Astrocyte (in vitro differentiated cells and primary cell): ENCODE measurements at regions not wholly inside any gene's neighbourhood (a gene's known extent, or its start where the extent isn't known, plus 50 kb on each side); places are given as distances from the start of the nearest gene placed in this dataset.

Experiments
- DNase-seq: peaks from one replicate; pipeline ENCODE4 v3.0.0-alpha.2; 2010; ENCODE audit warnings: low read depth
- FAIRE-seq: peaks from 2 replicates; lab custom pipeline; 2011; peaks lifted over from hg19 to GRCh38; lab: Jason Lieb, UNC
- H2AFZ ChIP-seq: 2 replicates; pipeline ENCODE4 v1.6.0; 2012; ENCODE audit warnings: low read depth, low read length, inconsistent platforms
- H3K27ac ChIP-seq: 2 replicates; pipeline ENCODE4 v1.5.1; 2011; ENCODE audit warnings: low read depth, low read length, inconsistent platforms
- H3K27me3 ChIP-seq: 2 replicates; pipeline ENCODE4 v1.6.0; 2011; ENCODE audit warnings: low read length, inconsistent platforms; ENCODE audit not compliant: insufficient read depth
- H3K36me3 ChIP-seq: 2 replicates; pipeline ENCODE4 v1.5.1; 2011; ENCODE audit warnings: low read length, inconsistent platforms; ENCODE audit not compliant: insufficient read depth
- H3K4me1 ChIP-seq: 2 replicates; pipeline ENCODE4 v1.5.1; 2011; ENCODE audit warnings: low read length, inconsistent platforms; ENCODE audit not compliant: insufficient read depth
- H3K4me2 ChIP-seq: 2 replicates; pipeline ENCODE4 v1.6.0; 2012; ENCODE audit warnings: low read length, inconsistent platforms
- H3K4me3 ChIP-seq: 2 replicates; pipeline ENCODE4 v1.5.1; 2011; ENCODE audit warnings: low read depth, mild to moderate bottlenecking, low read length, inconsistent platforms; ENCODE audit not compliant: insufficient read depth
- H3K79me2 ChIP-seq: 2 replicates; pipeline ENCODE4 v1.6.0; 2012; ENCODE audit warnings: mild to moderate bottlenecking, low read length, inconsistent platforms; ENCODE audit not compliant: insufficient read depth
- H3K9ac ChIP-seq: 2 replicates; pipeline ENCODE4 v1.6.0; 2012; ENCODE audit warnings: mild to moderate bottlenecking, low read length, inconsistent platforms
- H3K9me3 ChIP-seq: 2 replicates; pipeline ENCODE4 v1.5.1; 2012; ENCODE audit warnings: low read depth, mild to moderate bottlenecking, low read length, inconsistent platforms; ENCODE audit not compliant: insufficient read depth
- H4K20me1 ChIP-seq: 2 replicates; pipeline ENCODE4 v1.6.0; 2012; ENCODE audit warnings: low read length, inconsistent platforms; ENCODE audit not compliant: insufficient read depth
- H3K27ac Mint-ChIP-seq: one replicate; pipeline ENCODE4 v1.8.0; 2021; ENCODE audit warnings: mild to moderate bottlenecking, mixed read lengths; ENCODE audit not compliant: unreplicated experiment
- H3K27me3 Mint-ChIP-seq: one replicate; pipeline ENCODE4 v1.8.0; 2021; ENCODE audit warnings: low read depth, mixed read lengths; ENCODE audit not compliant: unreplicated experiment
- H3K36me3 Mint-ChIP-seq: one replicate; pipeline ENCODE4 v1.8.0; 2021; ENCODE audit warnings: low read depth, mixed read lengths; ENCODE audit not compliant: unreplicated experiment
- H3K4me1 Mint-ChIP-seq: one replicate; pipeline ENCODE4 v1.8.0; 2021; ENCODE audit warnings: low read depth, mixed read lengths; ENCODE audit not compliant: unreplicated experiment
- H3K4me3 Mint-ChIP-seq: one replicate; pipeline ENCODE4 v1.8.0; 2021; ENCODE audit warnings: mild to moderate bottlenecking, moderate library complexity, mixed read lengths; ENCODE audit not compliant: unreplicated experiment
- H3K9me3 Mint-ChIP-seq: one replicate; pipeline ENCODE4 v1.8.0; 2021; ENCODE audit warnings: mild to moderate bottlenecking, mixed read lengths; ENCODE audit not compliant: unreplicated experiment
- EZH2 ChIP-seq: IDR thresholded peaks from 2 replicates; pipeline ENCODE4 v1.6.1; 2012; ENCODE audit warnings: mild to moderate bottlenecking, low read length, inconsistent platforms; ENCODE audit not compliant: insufficient read depth
- TF ChIP-seq, protein P1 (sequence below): IDR thresholded peaks from 2 replicates; pipeline ENCODE4 v1.5.1; 2011; ENCODE audit warnings: low read depth, mild to moderate bottlenecking, inconsistent platforms, low read length, moderate library complexity; ENCODE audit not compliant: insufficient read depth

DNA sequence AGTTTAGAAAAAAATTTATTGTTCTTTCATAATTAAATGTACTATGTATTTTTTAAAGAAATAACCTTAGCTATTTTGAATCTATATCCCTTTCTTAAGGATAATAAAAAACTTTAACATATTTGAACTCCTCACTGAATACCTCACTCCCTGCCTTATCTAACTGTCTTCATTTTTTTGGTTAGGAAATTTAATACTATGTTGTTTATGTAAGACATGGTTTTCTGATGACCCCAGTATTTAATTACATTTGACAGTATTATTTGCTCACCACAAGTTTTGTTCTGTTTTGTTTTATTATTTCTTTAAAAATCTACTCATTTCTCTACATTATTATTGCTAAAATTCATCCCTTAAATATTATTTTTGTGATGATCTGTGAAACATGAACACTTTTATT, 394.4 kb upstream of the ADGRB3 start:
- no peaks in the 10 kb centered on the region for H4K20me1 ChIP-seq
- DNase-seq (peak; percentile 27), FAIRE-seq (no peak)
- H3K27ac ChIP-seq: no peak overlapping the region
- H3K9me3 ChIP-seq: no peaks in the 10 kb centered on the region
- H3K27me3 ChIP-seq: no peaks in the 10 kb centered on the region
- Mint-ChIP-seq H3K4me3 (no peak overlapping the region), H3K4me1 (peaks cover 15% of the 10 kb centered on the region), H3K9me3 (no peaks in the 10 kb centered on the region), H3K27ac (no peak overlapping the region), H3K27me3 (no peaks in the 10 kb centered on the region), H3K36me3 (no peaks in the 10 kb centered on the region)
- no peak overlapping the region for H3K9ac ChIP-seq
- TF ChIP-seq, protein P1, sequence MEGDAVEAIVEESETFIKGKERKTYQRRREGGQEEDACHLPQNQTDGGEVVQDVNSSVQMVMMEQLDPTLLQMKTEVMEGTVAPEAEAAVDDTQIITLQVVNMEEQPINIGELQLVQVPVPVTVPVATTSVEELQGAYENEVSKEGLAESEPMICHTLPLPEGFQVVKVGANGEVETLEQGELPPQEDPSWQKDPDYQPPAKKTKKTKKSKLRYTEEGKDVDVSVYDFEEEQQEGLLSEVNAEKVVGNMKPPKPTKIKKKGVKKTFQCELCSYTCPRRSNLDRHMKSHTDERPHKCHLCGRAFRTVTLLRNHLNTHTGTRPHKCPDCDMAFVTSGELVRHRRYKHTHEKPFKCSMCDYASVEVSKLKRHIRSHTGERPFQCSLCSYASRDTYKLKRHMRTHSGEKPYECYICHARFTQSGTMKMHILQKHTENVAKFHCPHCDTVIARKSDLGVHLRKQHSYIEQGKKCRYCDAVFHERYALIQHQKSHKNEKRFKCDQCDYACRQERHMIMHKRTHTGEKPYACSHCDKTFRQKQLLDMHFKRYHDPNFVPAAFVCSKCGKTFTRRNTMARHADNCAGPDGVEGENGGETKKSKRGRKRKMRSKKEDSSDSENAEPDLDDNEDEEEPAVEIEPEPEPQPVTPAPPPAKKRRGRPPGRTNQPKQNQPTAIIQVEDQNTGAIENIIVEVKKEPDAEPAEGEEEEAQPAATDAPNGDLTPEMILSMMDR: no peak
- TF ChIP-seq EZH2: no peak
- H3K36me3 ChIP-seq: no peaks in the 10 kb centered on the region
- no peak overlapping the region for H2AFZ ChIP-seq
- H3K79me2 ChIP-seq: no peaks in the 10 kb centered on the region
- peaks cover 19% of the 10 kb centered on the region for H3K4me1 ChIP-seq
- no peak overlapping the region for H3K4me2 ChIP-seq
- H3K4me3 ChIP-seq: no peak overlapping the region

DNA sequence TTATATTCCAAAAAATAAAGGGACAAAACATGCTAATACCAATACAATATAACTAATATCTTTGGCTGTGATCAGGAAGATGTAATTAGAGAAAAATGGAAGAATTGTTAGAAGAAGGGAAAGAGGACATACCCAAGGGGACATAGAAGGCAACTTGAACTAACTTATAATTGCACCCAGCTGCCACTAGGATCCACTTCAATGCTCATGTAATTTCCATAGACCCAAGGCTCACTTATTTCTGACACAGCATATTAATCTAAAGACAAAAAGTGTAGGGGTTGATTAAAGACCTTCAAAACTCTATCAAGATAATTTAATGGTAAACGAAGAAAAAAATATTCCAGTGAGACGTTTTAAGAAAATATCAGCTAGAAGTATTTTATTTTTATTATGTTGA, 396.0 kb upstream of the ADGRB3 start:
- no peak for TF ChIP-seq EZH2
- TF ChIP-seq, protein P1: no peak
- Histone ChIP-seq H4K20me1 (no peaks in the 10 kb centered on the region), H3K36me3 (no peaks in the 10 kb centered on the region), H3K4me1 (peaks cover 24% of the 10 kb centered on the region), H3K27me3 (no peaks in the 10 kb centered on the region), H3K27ac (no peak overlapping the region), H3K9ac (no peak overlapping the region), H2AFZ (no peak overlapping the region), H3K4me2 (no peak overlapping the region), H3K4me3 (no peak overlapping the region), H3K9me3 (no peaks in the 10 kb centered on the region), H3K79me2 (no peaks in the 10 kb centered on the region)
- no peaks in the 10 kb centered on the region for H3K36me3 Mint-ChIP-seq
- no peaks in the 10 kb centered on the region for H3K9me3 Mint-ChIP-seq
- H3K27me3 Mint-ChIP-seq: no peaks in the 10 kb centered on the region
- H3K4me3 Mint-ChIP-seq: no peak overlapping the region
- DNase-seq (no peak), FAIRE-seq (no peak)
- peaks cover 25% of the 10 kb centered on the region for H3K4me1 Mint-ChIP-seq
- peak overlapping the region; percentile 55 for H3K27ac Mint-ChIP-seq

DNA sequence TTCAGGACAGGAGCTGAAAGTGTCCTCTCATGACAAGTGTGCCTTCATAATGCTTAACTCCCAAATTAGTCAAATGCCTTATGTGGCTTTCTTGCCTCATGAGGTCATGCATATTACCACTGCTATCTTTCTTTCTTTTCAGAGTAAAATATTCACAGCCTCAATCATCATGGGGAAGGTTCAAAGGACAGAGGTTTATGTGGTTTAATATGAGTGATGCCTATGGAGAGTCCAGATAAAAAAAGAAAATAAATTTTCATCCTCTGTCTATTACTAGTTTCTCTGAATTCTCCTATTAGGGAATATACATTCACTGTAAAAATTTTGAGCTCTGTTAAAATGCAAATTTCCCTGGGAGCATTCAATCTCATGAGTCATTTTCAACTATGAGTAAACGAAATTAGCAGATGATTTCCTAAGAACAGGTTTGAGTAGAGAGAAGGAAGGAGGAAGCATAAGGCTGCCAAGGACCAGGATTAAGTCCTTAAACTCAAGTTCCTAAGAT, 396.9 kb upstream of the ADGRB3 start:
- FAIRE-seq: no peak
- Histone ChIP-seq H2AFZ (no peak overlapping the region), H3K9ac (no peak overlapping the region), H3K27me3 (no peaks in the 10 kb centered on the region), H3K9me3 (no peaks in the 10 kb centered on the region), H3K79me2 (no peaks in the 10 kb centered on the region), H3K27ac (peak overlapping the region; percentile 43), H4K20me1 (no peaks in the 10 kb centered on the region), H3K36me3 (no peaks in the 10 kb centered on the region), H3K4me1 (peaks cover 24% of the 10 kb centered on the region), H3K4me3 (no peak overlapping the region), H3K4me2 (peak overlapping the region; percentile 25)
- TF ChIP-seq EZH2: no peak
- TF ChIP-seq, protein P1: no peak
- Mint-ChIP-seq H3K4me1 (peaks cover 30% of the 10 kb centered on the region), H3K36me3 (no peaks in the 10 kb centered on the region), H3K9me3 (no peaks in the 10 kb centered on the region), H3K4me3 (no peak overlapping the region), H3K27me3 (no peaks in the 10 kb centered on the region), H3K27ac (peak overlapping the region; percentile 55)
- DNase-seq: peak; percentile 76
